PC-9 (cell line): ENCODE measurements at regions not wholly inside any gene's neighbourhood (a gene's known extent, or its start where the extent isn't known, plus 50 kb on each side); places are given as distances from the start of the nearest gene placed in this dataset.

Experiments
- CTCF ChIP-seq: fragments of 200-600 bp; sonication (generic); conservative IDR thresholded peaks from 2 replicates; pipeline ENCODE4 v1.6.1; 2017; ENCODE audit warnings: mixed run types, antibody characterized with exemption, mild to moderate bottlenecking, moderate library complexity
- EZH2 ChIP-seq: fragments of 200-600 bp; sonication (generic); IDR thresholded peaks from 2 replicates; pipeline ENCODE4 v1.8.0; 2017; ENCODE audit warnings: antibody characterized with exemption, low read depth

- no peak for TF ChIP-seq CTCF
- no peak for TF ChIP-seq EZH2
These were observed 177.6 kb upstream of the EDNRA start for GRCh38 chr4:147303174-147303872.
